Lung microvascular endothelial cell (primary cell): ENCODE measurements at regions not wholly inside any gene's neighbourhood (a gene's known extent, or its start where the extent isn't known, plus 50 kb on each side); places are given as distances from the start of the nearest gene placed in this dataset.
"Not testable (repeated sequence)": the region's sequence is repeated elsewhere in the genome, so short reads cannot be mapped to it uniquely, and the experiment has no call there.

Experiments used
- DNase-seq, 2 donors: peaks; one replicate each; pipeline versions ENCODE4 v3.0.0 to v3.0.0-alpha.2; 2010; ENCODE audit warnings: low read depth in 2 of 2

DNA sequence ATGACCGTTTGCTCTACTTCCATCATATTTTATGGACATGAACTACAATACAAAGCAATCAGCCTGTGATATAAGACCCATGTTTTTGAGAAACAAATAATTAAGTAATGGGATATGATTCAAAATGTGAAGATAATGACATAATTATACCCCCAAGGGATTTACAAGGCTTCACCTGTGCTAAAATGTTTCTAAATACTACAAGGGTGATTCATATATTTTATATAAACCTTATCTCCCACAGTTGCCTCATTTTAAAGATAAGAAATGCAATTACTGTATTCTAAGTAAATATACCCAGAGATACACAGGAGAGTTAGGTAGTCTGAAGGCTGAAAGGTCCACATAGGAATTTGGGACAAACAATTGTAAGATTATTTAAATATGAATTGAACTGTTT is 662.0 kb upstream of the CHD1 start:
- DNase-seq = no peak

GRCh38 chr5:99589424-99589823 is 660.6 kb upstream of the CHD1 start:
- DNase-seq = no peak

GRCh38 chr5:99587983-99588382 is 659.2 kb upstream of the CHD1 start:
- no peak for DNase-seq

GRCh38 chr5:99586878-99587277 is 658.1 kb upstream of the CHD1 start:
- DNase-seq = no peak

DNA sequence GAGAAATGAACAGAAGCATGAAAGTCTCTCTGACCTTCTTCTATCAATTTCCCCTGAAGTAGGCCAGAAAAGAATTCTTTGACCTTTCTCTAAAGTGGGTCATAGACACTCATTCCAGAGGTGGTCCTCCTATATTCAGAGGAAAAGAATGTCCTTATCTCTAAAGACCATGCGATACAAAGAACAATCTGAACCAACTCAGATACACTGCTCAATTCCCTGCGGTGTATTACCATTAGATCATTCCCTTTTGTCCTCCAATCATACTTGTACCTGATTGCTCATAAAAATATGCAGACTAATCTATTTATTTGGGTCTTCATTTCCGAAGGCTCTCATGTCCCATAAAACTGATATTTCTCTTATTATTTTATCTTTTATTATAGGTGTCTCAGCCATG is 652.4 kb upstream of the CHD1 start:
- not testable (repeated sequence) for DNase-seq

- DNase-seq = not testable (repeated sequence)
Observed at GRCh38 chr5:99562937-99563627, 634.3 kb upstream of the CHD1 start.

DNA sequence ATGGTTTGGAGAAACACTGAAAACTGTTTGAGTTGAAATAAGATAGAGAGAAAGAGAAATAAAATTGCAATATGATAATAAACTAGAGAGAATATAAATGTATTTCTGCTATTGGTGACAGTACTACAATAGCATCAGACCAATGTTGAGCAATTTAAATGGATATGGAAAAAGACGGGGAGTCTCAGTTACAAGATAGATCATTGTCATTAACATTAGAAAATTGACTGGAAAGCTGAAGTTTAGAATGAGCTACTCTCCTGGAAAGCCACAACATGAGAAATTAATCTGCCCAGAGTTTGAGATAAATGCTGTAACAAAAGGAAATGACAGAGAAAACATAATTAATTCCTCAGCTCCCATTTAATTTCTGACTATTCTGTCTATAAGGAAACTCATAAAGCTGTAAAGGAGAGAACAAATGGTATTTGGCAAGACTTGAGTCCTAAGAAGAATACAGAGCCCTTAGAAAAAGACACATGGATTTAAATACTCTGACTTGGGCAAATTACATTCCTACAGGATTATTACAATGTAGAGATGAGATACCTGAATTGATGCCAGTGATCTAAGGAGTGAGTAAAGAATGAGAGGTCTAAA is 624.5 kb upstream of the CHD1 start:
- no peak for DNase-seq

GRCh38 chr5:99544356-99544755 is 615.5 kb upstream of the CHD1 start:
- no peak for DNase-seq

DNA sequence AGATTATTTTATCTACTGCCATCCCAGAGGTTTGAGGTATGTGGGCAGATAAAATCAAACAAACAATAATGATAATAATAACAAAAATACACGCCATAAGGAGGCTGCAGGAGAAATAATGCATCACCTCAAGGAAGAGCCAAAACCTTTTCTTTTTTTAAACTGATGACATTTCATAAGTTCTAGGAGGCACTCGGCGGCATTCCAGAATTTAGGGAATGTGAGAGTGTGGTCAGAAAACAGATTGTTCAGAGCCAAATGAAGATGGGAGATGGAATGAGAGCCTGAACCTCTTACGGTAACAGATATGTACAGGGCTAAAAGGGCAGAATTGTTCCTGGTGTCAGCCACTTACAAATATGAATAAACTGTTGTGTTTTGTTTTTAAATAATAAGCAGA is 615.0 kb upstream of the CHD1 start:
- no peak for DNase-seq

DNA sequence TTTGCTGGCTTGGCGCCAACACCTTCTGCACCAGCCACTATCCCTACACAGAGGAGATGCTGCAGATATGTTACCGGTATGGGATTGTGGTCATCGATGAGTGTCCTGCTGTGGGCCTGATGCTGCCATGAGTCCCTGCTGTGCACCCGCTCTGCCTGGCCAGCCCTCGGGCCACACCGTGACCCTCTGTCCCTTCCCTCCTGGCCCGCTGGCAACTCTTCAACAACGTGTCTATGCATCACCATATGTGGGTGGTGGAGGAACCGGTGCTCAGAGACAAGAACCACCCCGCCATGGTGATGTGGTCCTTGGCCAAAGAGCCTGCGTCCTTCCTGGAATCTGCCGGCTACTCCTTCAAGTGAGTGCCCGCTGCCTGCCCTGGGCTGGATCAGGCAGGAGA is 605.4 kb upstream of the CHD1 start:
- not testable (repeated sequence) for DNase-seq

DNA sequence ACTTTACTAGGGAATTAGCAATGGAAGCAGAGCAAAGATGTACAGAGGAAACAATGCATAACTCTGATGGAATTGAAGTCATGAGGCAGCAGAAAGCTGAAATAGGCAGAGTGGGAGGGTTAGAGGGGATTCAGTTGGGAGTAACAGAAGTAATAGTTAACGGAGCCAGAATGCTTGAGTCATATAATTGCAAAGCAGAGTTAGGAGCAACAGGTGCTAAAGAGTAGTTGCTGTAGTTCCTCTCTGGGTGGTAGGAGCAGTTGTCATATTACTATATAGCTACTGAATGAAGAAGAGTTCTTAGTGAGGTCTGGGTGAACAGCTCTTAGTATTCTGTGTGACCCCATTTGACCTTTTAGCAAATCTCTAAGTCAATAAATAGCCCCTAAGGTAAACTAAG is 592.9 kb upstream of the CHD1 start:
- DNase-seq = not testable (repeated sequence)

GRCh38 chr5:99515864-99516490 is 587.2 kb upstream of the CHD1 start:
- DNase-seq = not testable (repeated sequence)

DNA sequence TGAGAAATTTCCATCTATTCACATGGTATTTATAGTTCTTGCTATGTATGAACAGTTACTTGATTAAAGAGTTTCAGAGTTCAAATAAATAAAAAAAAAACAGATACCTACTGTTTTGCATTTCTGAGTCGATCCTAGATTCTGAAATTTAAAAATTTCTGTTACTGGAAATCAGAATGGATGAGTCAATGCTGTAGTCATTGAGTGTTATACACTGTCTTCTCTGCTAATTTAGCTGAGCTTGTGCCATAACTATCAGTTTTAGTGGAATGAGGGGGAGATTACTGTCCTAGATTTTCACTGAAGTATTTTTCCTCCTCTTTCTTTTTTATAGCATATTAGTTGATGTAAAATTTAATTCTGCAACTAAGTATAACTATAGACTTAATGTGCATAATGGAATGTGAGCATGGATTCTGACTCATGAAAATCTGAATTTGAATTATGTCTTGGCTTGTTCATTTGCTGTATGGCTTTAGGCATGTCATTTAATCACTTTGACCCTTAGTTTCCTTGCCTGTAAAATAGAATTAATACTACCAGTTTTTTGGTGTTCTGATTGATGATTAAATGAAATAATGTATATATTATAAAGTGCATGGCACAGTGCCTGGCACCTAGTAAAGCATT is 581.5 kb upstream of the CHD1 start:
- not testable (repeated sequence) for DNase-seq

DNA sequence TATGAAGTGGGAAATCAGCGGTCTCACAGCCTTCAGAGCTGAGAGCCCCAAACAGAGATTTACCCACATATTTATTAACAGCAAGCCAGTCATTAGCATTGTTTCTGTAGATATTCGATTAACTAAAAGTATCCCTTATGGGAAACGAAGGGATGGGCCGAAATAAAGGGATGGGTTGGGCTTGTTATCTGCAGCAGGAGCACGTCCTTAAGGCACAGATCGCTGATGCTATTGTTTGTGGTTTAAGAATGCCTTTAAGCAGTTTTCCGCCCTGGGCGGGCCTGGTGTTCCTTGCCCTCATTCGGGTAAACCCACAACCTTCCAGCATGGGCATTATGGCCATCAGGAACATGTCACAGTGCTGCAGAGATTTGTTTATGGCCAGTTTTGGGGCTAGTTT is 580.3 kb upstream of the CHD1 start:
- DNase-seq = not testable (repeated sequence)

DNA sequence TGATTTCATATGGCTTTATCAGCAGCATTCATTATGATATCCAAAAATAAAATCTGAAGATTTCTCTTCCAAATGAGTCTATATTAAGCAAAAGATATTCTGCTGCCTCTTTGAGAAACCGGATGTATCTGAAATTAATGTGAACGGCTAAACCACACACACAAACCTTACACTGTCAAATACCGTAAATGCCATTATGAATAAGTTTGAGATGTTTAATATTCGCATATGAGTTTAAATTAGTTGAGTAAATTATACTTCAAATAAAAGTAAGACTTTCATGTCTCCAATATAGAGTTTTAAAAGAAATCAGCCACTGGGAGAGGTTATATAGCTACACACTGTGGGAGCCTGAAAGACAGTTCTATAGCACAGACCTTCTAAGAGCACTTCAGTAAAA is 566.6 kb upstream of the CHD1 start:
- DNase-seq = not testable (repeated sequence)

DNA sequence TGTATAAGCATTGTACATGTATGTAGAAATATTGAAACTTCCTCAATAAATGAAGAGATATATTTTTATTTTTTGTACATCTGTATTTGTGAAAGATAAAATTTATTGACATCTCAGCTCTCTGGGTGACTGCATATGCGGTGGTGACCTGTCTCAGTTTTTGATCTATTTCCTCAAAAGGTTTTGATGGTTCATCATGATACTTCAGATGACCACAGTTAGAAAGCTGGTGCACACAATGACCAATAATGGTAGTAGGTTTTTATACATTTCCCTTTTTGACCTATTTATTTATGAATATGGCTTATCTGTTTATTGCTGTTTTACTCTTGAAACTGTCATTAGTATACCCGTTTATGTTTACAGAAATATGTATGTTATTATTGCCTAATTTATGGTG is 549.6 kb upstream of the CHD1 start:
- not testable (repeated sequence) for DNase-seq

DNA sequence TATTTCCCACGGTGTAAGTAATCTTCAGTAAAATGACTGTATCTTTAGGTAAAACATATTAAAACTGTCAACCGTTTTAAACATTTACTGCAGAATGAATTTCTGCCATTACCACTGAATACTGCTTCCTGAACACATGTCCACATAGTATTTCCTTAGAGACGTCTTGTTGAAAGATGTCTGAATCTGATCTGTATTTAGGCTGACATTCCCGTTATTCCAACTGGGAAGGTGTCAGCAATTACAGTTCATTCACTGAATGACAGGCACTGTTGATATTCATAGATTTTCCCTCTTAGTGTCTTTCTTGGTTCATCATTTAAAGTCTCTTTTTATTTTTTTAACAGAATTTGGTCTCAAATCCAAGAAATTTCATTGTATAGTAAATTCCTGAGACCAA is 544.5 kb upstream of the CHD1 start:
- not testable (repeated sequence) for DNase-seq

GRCh38 chr5:99471726-99472125 is 542.9 kb upstream of the CHD1 start:
- DNase-seq = not testable (repeated sequence)

GRCh38 chr5:99471178-99471577 is 542.4 kb upstream of the CHD1 start:
- not testable (repeated sequence) for DNase-seq

GRCh38 chr5:99470636-99471035 is 541.8 kb upstream of the CHD1 start:
- DNase-seq = not testable (repeated sequence)

DNA sequence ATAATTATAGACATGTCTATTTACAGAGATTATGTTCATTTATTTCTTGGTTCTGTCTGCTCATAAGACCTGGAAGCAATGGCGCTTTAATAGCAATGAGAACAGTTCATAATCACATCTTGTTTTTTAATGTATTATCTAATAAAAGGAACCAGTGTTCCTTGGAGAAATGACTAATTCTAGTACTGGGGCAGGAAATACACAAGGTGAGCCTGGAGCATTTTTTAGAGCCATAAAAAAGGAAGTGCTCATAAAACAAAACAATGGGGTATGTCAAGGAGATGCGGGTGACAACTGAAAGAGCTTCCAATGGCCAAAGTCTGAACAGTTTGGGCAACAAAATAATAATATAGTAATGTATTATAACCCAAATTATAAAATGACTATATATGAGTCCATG is 531.9 kb upstream of the CHD1 start:
- DNase-seq = no peak

GRCh38 chr5:99453196-99453595 is 524.4 kb upstream of the CHD1 start:
- DNase-seq = no peak

DNA sequence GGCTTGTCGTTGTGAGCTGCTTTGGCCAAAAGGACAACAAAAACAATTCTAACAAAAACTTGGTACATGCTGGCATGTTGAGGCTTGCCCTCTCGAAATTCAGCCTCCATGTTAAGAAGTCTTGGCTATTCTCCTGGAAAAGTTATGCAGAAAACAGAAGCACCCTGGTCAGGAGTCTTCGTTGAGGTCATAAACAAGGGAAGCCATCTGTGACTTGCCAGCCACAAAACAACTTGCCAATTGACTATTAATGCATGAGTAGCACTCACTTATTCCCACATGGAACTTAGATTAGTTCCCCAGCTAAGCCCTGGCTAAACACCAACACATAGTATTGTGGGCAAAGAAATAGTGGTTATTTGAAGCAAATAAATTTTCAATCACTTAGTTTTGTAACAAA is 521.0 kb upstream of the CHD1 start:
- DNase-seq = no peak
